ENCODE measurements at regions not wholly inside any gene's neighbourhood (a gene's known extent, or its start where the extent isn't known, plus 50 kb on each side); places are given as distances from the start of the nearest gene placed in this dataset.

DNA sequence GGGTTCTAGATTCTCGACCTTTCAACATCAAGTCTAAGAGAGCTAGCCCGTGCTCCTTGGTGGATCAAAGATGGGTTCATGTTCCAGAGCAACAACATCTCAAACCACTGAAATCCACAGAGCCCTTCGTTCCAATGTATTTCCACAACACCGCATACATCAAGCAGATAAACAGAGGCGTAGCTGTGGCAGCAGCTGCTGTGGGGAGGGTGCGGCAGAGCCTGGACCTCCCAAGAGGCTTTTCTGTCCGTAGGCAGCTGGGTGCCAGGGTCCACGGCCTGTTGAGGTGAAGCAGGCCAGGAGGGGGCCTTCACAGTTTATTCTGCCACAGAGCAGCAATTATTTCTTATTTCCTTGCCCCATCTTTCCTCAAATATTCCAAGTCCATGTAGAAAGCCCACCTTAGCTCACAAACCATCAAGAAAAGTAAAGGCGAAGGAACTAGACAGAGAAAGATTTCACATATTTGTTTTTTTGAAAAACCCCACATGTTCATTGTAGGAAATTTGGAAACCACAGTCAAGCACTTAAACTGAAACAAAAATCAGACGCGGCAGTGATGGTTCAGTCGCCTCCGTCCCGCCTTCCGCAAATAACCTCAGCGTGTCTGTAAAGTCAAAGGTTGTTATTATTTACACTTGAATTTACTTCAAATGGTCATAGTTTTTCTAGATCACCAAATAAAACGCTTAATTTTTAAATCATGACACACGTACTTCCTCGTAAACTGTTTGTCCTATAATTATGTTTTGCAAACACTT lies 144.6 kb upstream of the FOXF1 start:
- DNase-seq (ENCODE audit: low spot score) = no peak

DNA sequence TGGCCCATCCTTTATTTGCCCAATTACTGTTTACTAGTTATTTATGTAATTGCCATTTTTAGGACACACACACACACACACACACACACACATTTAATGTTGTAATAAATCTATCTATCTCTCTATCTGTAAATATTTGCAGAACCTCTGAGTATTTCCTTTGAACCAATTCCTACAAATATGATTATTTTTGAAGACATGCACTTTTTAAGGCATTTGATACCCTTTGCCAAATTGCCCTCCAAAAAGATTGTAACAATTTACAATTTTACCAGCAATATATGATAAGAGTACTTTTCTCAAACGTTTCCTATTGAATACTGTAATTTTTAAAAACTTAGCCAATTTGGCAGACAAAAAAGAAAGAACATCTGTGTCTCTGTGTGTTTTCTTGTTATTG lies 143.8 kb upstream of the FOXF1 start:
- DNase-seq (ENCODE audit: low spot score) = no peak

DNA sequence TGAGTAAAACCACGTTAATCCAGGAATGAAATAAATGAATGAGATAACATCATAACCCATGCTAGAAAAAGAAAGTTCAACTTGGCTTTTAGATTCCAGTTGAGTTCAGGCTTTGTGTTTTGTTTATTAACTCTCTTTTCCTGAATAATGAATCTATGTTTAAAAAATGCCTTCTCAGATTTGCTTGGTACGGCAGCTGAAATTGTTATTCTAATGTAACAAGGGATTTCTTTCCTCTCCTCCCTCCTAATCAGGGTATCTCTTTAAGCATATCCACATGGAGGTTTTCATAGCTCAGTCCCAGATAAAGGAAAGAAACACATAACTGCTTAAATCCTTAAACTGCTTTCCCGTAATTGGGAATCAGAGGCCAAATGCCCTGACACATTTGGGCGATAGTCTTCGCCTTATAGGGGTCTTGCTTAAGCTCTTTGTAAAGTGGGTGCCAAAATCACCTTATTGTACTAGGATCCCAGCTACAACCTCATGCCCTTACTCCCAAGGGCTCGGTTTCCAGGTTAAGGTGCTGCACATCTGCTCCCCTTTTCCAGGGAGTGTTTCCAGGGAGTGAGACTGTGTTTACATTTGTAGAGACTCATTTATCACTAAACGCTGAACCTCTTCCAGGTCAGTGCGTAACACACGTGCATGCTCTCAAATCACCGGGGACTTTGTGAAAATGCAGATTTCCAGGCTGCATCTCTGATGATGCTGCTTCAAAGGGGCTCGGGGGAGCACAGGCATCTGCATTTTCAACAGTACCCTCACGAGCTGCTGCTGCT lies 142.8 kb upstream of the FOXF1 start:
- no peak for DNase-seq (ENCODE audit: low spot score)

DNA sequence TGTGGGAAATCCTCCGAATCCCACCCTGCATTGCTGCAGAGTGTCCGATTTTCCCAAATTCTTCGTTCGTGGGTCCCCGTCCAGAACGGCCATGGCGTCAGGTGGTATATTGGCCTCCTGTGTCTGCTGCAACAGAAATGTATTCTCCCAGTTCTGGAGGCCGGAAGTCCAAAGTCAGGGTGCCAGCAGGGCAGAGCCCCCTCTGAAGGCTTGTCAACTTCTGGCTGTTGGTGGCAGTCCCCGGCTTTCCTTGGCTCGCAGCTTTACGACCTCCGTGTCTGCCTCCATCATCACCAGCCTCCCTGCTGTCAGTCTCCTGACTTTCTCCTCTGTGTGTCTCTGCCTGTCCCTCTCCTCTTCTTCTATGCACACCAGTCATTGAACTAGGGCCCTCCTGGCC lies 142.1 kb upstream of the FOXF1 start:
- no peak for DNase-seq (ENCODE audit: low spot score)

DNA sequence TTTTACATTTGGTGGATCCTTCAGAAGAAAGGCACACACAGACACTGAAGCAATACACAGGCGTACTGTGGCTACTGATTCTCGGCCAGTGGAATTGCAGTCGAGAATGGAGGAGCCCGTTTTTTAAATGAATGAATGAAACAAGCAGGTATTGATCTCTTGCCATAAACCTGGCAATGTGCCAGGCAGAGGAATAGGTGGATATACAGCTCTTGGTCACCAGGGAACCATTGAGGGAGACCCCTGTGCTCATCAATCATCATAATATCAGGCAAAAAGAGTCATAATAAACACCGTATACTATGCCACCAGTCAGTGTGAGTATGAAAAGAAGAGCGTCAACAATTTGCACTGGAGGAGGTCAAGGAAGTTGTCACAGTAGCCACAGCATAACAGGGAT lies 140.3 kb upstream of the FOXF1 start:
- no peak for DNase-seq (ENCODE audit: low spot score)

DNA sequence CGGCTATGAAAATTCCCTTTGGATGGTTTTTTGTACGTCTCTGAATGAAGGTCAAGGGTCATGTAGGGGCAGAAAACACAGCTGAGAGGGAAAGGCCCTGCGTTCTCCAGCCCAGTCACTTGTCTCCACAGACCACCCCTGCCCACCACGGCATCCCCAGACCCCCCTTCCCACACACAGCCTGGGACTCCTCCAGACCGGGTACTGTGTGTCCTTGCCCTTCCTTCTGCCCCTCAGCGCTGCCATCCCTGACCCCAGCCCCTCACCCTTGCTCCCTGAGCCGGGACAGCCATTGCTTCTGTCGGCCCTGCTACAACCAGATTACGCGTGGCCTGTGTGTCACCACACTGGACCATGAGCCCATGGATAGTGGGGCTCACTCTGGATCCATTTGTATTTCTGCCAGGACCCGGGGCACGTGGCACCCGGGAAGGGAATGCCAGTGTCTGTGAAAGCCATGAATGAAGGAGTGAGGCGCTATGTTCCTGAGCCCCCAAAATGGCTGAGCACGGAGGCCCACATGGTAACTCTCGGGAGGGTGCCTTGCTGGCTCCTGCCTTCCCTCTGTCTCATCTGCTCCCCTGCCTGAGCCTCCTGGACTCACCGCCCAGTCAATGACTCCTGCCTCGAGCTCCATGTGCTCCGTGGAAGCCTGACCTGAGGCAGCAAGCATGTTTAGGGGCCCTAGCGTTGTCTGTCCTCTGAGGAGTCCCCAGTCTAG lies 139.1 kb upstream of the FOXF1 start:
- no peak for DNase-seq (ENCODE audit: low spot score)

DNA sequence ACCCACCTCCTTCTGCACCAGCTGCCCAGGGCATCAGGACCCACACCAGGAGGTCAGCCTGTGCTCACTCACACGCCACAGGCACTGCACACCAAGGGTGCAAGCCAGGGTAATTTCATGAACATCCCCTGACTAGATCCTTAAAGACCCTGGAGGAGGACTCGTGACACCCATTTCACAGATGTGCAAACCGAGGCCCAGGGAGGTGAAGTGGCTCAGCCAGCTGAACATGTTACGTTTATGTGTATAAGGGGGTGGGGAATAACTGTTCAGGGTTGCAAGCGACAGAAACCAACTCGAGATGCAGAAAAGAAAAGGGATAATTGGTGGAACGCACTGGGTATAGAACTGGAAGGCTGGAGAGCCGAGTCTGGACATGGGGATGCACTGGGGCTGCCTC lies 138.1 kb upstream of the FOXF1 start:
- DNase-seq (ENCODE audit: low spot score) = no peak

DNA sequence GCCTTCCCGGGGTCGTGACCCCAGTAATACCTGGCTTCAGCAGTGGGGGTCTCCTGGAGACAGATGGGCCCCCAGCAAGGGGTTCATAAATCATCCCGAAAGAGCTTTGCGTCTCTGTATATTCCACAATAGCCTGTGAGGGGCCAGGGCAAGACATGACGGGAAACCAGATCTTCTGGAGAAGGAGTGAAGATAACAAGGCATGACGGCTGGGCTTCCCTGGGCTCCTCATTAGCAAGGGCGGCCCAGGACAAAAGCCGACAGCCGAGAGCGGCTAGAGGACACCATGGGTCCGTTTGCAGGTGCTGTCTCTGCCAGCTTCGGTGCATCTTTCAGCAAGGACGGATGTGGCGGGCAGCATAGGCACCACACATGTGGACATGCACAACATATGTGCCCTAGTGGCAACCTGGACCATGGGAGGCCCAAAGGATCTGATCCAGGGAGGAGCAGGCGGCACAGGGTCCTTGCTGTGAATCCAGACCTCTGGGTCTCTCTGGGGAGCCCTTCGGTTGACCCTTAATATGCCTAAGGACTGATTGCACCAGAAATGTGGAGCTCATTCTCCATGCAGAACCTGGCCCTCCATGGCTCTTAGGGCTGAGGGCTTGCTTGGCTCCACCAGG lies 136.9 kb upstream of the FOXF1 start:
- no peak for DNase-seq (ENCODE audit: low spot score)

DNA sequence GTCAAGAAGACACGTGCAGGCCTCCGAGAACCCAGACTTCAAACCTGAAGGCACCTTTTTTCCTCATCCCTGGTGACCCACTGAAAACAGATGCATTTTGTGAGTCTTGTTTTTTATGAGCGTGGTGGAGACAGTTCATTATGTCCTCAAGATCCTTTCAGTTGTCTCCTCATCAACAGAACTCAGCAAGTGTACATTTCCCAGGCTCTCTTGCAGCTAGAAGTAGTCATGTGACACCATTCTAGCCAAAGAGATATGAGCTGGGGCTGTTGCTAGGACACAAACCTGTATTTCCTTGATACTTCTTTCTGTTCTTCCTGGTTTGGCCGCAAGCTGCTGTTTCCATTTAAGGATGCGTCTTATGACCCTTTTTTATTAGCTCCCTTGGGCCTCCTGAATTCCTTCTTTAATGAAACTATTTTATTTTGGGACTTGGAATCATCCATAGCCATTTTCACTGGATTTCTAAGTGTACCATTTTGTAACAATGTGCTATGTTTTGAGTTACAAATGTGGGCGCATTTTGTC lies 135.7 kb upstream of the FOXF1 start:
- DNase-seq (ENCODE audit: low spot score) = no peak

DNA sequence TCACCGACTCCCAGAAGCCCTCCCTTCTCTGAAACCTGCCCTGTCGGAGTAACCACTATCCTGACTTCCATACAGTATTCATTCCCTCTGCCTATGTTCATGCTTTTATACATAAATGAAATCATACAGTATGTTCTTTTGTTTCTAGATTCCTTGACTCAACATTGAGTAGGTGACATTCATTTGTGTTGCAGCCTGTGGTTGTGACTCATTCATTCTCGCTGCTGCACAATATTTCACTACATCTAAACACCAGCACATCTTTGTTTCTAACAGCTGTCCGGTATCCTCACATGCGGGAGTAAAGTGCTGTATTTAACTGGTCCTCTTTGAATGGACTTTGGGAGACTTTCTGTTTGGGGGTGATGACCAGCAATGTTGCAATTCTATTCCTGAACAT lies 135.0 kb upstream of the FOXF1 start:
- DNase-seq (ENCODE audit: low spot score) = peak; percentile 65

DNA sequence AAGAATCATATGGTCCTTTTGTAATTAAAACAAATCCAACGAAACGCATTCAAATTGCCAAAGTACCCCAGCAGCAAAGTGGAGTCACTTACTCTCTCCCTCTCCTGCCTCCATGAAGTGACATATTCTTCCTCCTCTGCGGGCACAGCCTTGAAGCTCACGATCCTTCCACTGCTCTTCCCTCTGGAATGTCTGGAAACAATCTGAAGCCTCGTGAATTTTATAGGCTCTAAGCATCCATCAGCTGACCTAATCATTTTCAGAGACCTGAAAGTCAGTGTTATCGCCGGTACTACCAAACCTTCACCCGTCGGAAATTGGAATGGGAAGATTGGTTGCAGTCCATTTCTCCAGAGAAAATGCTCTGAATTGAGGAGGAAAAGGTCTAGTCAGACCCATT lies 134.5 kb upstream of the FOXF1 start:
- DNase-seq (ENCODE audit: low spot score) = no peak

DNA sequence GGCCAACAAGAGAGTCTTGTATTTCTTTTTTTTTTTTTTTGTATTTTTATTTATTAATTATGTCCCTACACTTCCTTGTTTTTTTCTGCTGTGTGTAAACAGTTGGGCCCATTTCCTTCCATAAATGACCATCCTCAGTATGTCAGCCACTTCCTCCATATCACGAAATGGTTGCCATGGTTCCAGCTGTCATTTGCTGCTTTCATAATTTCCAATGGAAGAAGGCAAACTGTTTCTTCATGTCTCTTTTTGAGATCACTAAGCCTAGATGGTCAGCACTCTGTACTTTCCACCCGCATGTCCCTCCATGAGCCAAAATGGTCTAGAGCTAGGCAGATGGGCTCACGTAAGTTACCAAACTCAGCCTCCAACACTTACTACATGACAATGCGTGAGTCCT lies 133.5 kb upstream of the FOXF1 start:
- no peak for DNase-seq (ENCODE audit: low spot score)

DNA sequence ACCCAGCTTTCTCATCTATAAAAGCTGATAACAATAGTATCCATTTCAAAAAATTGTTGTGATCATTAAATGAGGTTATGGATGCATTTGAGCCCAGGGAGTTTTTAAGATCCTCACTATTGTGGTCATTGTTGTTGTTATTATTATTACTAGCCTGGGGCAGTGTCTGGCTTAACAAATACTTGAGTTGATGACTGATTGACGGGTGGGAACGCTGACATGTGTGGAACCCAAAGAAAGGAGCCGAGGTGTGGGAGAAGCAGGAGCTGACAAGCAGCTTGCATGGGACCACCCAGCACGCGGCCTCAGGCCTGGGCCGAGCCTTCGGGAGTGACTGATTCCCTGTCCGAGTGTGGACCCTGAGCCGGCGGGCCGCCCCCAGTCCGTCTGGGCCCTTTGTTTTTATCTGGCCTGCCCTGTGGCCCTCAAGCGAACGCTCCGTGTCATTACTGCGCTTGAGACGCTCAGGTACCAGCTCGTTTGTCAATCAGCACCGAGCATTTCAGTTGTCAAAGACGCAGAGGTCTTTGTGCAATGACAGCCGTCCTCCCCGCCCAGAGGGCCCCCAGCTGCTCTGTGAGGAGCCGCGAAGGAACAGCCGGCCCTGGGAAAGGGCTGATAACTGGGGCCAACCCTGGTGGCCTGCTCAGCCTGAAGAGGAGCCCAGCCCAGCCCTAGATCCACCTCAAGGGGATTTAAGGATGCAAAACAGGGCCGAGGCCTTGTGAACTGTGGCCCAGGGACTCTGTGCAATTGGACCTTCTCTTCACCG lies 132.9 kb upstream of the FOXF1 start:
- no peak for DNase-seq (ENCODE audit: low spot score)

DNA sequence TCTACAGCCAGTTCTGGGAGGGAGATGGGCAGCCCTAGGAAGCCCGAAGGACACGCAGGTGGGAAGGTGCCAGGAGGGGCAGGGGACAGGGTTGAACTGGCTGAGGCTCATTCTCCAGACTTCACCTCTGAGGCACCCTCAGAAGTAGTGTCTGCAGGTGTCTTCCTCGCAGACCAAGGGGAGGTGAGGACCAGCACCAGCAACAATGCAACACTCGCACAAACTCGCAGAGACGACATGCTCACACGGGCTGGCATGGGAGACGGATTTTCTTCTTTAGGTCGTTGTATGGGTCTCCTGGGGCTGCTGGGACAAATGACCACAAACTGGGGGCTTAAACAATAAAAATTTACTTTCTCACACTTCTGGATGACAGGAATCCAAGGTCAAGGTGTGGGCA lies 132.2 kb upstream of the FOXF1 start:
- no peak for DNase-seq (ENCODE audit: low spot score)

DNA sequence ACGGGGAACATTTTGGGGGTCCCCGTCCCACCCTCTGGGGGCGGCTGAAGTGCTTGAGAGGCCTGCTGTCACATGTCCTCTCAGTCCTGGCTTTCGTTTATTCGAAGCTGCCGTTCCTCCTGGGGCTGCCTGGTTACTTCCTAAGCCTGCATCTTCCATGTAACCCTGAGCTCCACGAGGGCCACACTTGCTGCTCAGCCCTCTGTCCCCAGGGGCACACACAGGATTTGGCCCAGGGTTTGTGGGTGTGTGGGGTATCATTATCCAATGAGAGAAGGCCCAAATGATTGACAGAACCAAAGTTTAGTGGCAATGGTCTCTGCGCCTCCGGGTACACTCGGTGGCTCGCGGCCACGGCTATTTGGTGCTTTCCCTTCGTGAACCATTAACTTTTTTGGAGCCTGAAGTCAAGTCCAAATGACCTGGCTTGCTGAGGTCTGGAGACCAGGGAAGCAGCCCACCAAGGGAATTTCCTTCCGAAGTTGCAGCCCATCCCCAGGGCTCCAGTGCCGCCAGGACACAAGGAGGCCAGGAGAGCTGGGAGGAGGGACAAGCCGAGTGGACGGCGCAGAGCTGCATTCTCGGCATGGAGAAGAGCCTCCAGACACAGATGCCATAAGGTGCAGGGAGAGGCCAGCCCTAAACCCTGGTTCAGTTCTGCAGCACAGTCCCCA lies 131.4 kb upstream of the FOXF1 start:
- no peak for DNase-seq (ENCODE audit: low spot score)

DNA sequence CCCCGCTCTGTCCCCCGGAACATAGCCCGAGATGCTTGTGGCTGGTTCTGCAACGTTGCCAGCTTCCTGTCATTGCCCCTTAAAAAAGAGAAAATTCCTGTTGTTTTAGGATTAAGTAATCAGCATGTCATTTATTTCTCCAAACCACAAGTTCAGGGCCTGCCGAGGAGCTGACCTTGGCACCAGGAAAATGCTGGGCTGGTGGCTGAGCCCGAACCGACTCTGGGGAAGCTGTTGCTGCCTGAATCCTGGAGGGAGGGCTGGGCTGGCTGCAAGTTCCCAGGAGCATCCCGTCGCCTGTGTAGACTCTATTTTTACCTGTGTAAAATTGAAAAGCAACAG lies 130.9 kb upstream of the FOXF1 start:
- peak; percentile 42 for DNase-seq (ENCODE audit: low spot score)

DNA sequence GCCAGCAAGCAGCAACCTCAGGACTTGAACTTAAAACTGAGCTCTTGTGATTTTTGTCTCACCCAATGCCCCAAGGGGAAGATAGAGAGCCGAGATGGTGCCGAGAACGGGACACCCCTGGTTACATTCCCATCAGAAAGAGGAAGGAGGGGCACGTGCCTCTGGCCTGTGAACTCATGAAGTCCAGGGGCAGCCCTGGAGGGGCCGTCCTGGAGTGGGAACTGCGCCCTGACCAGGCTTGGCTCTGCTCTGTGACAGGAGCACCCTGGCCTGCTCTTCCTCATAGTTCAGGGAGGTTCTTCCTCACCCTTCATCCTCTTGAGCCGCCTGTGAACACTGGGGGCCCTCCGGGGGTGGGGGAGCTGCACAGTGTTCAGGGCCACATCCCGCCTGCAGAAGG lies 130.3 kb upstream of the FOXF1 start:
- no peak for DNase-seq (ENCODE audit: low spot score)

DNA sequence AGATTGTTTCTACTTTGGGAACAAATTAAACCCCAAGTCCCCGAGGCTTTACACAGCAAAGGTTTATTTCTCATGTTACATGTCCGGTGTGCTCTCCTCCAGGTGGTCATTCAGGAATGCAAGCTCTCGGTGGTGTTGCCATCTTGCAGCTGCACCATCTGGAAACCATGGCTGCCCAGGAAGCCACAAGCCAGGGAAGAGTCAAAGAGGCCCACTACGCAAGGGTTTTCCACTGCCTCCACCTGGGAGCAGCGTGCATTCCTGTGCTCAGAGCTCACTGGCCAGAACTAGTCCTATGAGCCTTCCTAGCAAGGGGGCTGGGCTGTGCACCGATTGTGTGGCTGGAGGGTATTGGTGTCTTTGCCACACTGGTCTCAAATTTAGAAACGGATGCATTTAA lies 128.8 kb upstream of the FOXF1 start:
- no peak for DNase-seq (ENCODE audit: low spot score)

DNA sequence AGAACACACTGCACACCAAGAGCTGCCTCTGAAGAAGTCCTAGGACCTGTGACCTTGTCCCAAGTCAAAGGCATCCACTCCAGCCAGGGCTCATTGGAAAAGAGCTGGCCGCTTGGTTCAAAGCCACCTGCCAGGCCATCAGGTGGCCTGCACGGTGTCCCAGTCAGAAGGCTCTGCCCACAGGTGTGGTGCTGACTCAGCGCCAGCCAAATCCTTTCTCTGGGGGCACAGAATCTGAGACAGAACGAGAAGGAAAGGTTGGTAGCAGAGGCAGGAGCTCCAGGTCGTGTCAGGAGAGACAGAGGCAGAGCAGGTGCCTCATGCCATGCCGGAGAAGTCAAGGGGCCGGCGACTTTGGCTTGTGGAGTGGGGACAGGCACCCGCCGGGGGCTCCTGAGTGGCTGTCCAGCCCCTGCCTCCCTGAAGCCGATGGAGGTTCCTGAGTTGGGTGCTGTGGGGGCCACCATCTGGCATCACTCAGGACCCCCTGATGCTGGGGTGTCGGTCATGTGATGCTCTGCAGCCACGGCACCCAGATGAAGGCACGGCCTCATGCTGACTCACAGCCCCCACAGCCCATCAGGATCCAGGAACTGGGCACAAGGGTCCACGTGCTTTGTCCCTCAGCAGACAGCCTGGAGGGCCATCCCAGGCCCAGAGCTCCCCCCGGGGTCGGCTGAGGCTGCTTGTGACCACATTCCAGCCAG lies 128.1 kb upstream of the FOXF1 start:
- no peak for DNase-seq (ENCODE audit: low spot score)

DNA sequence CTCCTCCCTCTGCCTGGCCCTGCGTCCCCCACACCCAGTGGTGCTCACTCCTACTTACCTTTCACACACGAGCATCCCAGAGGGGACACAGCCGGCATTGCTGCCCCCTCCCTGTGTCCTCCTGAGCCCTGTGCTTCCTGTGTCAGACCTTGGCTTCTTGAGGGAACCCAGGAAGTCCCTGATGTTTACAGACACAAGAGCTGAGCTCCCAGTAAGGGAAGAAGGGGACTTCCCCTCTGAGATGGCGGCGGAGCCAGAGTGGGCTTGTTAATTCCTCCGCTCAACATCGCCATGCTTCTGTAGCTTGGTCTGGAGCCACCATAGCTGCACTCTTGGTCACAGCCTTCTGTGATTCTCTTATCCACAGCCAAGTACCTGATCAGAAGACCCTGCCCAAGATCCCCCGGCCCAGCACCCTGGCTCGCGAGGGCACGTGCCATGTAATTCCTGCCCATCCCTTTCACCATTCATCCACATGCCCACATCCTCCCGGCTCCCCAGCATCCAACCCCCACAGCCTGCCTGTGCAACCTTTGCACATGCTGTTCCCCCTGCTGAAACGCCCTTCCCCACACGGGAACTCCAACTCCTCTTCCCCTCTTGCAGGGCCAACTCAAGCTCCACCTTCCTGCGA lies 127.4 kb upstream of the FOXF1 start:
- no peak for DNase-seq (ENCODE audit: low spot score)

Measured in GM03348 (cell line).